H1 (cell line): ENCODE measurements at regions not wholly inside any gene's neighbourhood (a gene's known extent, or its start where the extent isn't known, plus 50 kb on each side); places are given as distances from the start of the nearest gene placed in this dataset.
A peak's percentile ranks its signal among the peaks of the same experiment; 100 is the strongest.

ENCODE experiments used
- CTCF ChIA-PET: fragments of 300-600 bp; sonication (Branson Sonifier 250); formaldehyde crosslinking; loops from one replicate; lab custom pipeline; 2021; ENCODE audit not compliant: partially characterized antibody; lab: Charles Lee
- POLR2A ChIA-PET: fragments of 300-600 bp; sonication (Branson Sonifier 250); formaldehyde crosslinking; loops from one replicate; lab custom pipeline; 2021; ENCODE audit warnings: inconsistent platforms; ENCODE audit not compliant: partially characterized antibody; lab: Charles Lee
- DNase-seq, 2 experiments: peaks; one replicate each; pipeline versions ENCODE4 v3.0.0 to v3.0.0-alpha.2; 2010 to 2022; ENCODE audit warnings: low spot score in 2 of 2, low read depth in 1 of 2, mixed read lengths in 1 of 2
- FAIRE-seq: peaks from 2 replicates; lab custom pipeline; 2011; peaks lifted over from hg19 to GRCh38; lab: Jason Lieb, UNC
- H2AFZ ChIP-seq: 2 replicates; pipeline ENCODE4 v1.8.1; 2012; ENCODE audit warnings: low read length, inconsistent platforms
- H2AK5ac ChIP-seq: 2 replicates; pipeline ENCODE4 v1.6.1; 2013; ENCODE audit warnings: low read depth, low read length
- H2BK120ac ChIP-seq: replicated peaks from 2 replicates; pipeline ENCODE3; 2013; ENCODE audit warnings: low read depth, low read length, inconsistent platforms
- H2BK12ac ChIP-seq: 2 replicates; pipeline ENCODE4 v1.6.1; 2013; ENCODE audit warnings: low read depth, low read length
- H2BK15ac ChIP-seq: 2 replicates; pipeline ENCODE4 v1.6.1; 2013; ENCODE audit warnings: low read length
- H2BK20ac ChIP-seq: 2 replicates; pipeline ENCODE4 v1.6.1; 2013; ENCODE audit warnings: low read length
- H2BK5ac ChIP-seq: 2 replicates; pipeline ENCODE4 v1.6.1; 2013; ENCODE audit warnings: low read depth, low read length
- H3K14ac ChIP-seq: 2 replicates; pipeline ENCODE4 v1.6.1; 2013; ENCODE audit warnings: inconsistent platforms; ENCODE audit not compliant: insufficient read length
- H3K18ac ChIP-seq: 2 replicates; pipeline ENCODE4 v1.6.1; 2013; ENCODE audit warnings: low read length; ENCODE audit errors: extremely low read depth
- H3K23ac ChIP-seq: 2 replicates; pipeline ENCODE4 v1.6.1; 2013; ENCODE audit warnings: inconsistent platforms; ENCODE audit not compliant: insufficient read length
- H3K23me2 ChIP-seq: 2 replicates; pipeline ENCODE4 v1.6.1; 2013; ENCODE audit warnings: low read depth, low read length
- H3K27ac ChIP-seq: 2 replicates; pipeline ENCODE4 v1.6.1; 2011; ENCODE audit warnings: low read depth, low read length, inconsistent platforms
- H3K27me3 ChIP-seq, 4 experiments: replicated peaks in 1 of 4; 1 replicate in 1 of 4; 2 replicates in 3 of 4; pipeline versions ENCODE4 v1.6.1 to v1.8.1; 2011 to 2013; ENCODE audit warnings: low read length in 3 of 4, mild to moderate bottlenecking in 3 of 4, inconsistent platforms in 2 of 4, mixed read lengths in 2 of 4, moderate library complexity in 1 of 4; ENCODE audit not compliant: control insufficient read depth in 3 of 4, insufficient read depth in 3 of 4; ENCODE audit errors: extremely low read depth in 1 of 4
- H3K36me3 ChIP-seq, 4 experiments: 2 replicates each; pipeline versions ENCODE4 v1.6.1 to v1.8.1; 2011 to 2013; ENCODE audit warnings: mild to moderate bottlenecking in 4 of 4, low read length in 3 of 4, moderate library complexity in 2 of 4, control low read depth in 1 of 4, inconsistent platforms in 1 of 4; ENCODE audit not compliant: insufficient read depth in 4 of 4, control insufficient read depth in 2 of 4
- H3K4ac ChIP-seq: replicated peaks from 2 replicates; pipeline ENCODE3; 2013; ENCODE audit warnings: low read length, low read depth, mixed read lengths, inconsistent platforms; ENCODE audit not compliant: insufficient read length
- H3K4me1 ChIP-seq, 4 experiments: replicated peaks in 1 of 4; 1 replicate in 1 of 4; 2 replicates in 3 of 4; pipeline versions ENCODE4 v1.6.1 to v1.8.1; 2011 to 2013; ENCODE audit warnings: low read length in 3 of 4, inconsistent platforms in 2 of 4, mixed read lengths in 1 of 4; ENCODE audit not compliant: insufficient read depth in 4 of 4, control insufficient read depth in 3 of 4
- H3K4me2 ChIP-seq, 2 experiments: 2 replicates each; pipeline versions ENCODE4 v1.6.1 to v1.8.1; 2011 to 2013; ENCODE audit warnings: low read depth in 2 of 2, low read length in 2 of 2, control low read depth in 1 of 2, inconsistent platforms in 1 of 2, mild to moderate bottlenecking in 1 of 2; ENCODE audit not compliant: insufficient read depth in 1 of 2
- H3K4me3 ChIP-seq, 4 experiments: fragments of 200-600, 300-600 bp in 1 of 4; sonication (generic), shearing (Covaris generic), sonication (Bioruptor Twin) in 1 of 4; 2 replicates each; pipeline versions ENCODE4 v1.5.1 to v1.8.1; 2011 to 2016; ENCODE audit warnings: low read length in 4 of 4, low read depth in 3 of 4, control low read depth in 2 of 4, inconsistent platforms in 2 of 4, mild to moderate bottlenecking in 2 of 4, mixed read lengths in 1 of 4, moderate library complexity in 1 of 4; ENCODE audit not compliant: insufficient read depth in 2 of 4; ENCODE audit errors: extremely low read depth in 1 of 4
- H3K56ac ChIP-seq: replicated peaks from 2 replicates; pipeline ENCODE3; 2013; ENCODE audit warnings: low read depth, mild to moderate bottlenecking, mixed read lengths, low read length, inconsistent platforms; ENCODE audit not compliant: insufficient read length
- H3K79me1 ChIP-seq: 2 replicates; pipeline ENCODE4 v1.6.1; 2013; ENCODE audit warnings: low read depth, low read length, control low read depth
- H3K79me2 ChIP-seq, 2 experiments: 2 replicates each; pipeline versions ENCODE4 v1.6.1 to v1.8.1; 2012 to 2013; ENCODE audit warnings: low read length in 2 of 2, mild to moderate bottlenecking in 2 of 2, inconsistent platforms in 1 of 2; ENCODE audit not compliant: insufficient read depth in 2 of 2, control insufficient read depth in 1 of 2
- H3K9ac ChIP-seq, 4 experiments: replicated peaks in 1 of 4; 1 replicate in 1 of 4; 2 replicates in 3 of 4; pipeline versions ENCODE4 v1.6.1 to v1.8.1; 2011 to 2013; ENCODE audit warnings: low read depth in 3 of 4, low read length in 3 of 4, control low read depth in 2 of 4, mild to moderate bottlenecking in 2 of 4, moderate library complexity in 2 of 4, inconsistent platforms in 1 of 4; ENCODE audit errors: extremely low read depth in 1 of 4
- H3K9me3 ChIP-seq, 2 experiments: 2 replicates each; pipeline versions ENCODE4 v1.6.1 to v1.8.1; 2012 to 2013; ENCODE audit warnings: mild to moderate bottlenecking in 2 of 2, moderate library complexity in 2 of 2, control low read depth in 1 of 2, inconsistent platforms in 1 of 2, low read depth in 1 of 2, low read length in 1 of 2, mixed read lengths in 1 of 2; ENCODE audit not compliant: insufficient read depth in 2 of 2
- H4K20me1 ChIP-seq, 2 experiments: replicated peaks in 1 of 2; 2 replicates each; pipeline versions ENCODE3 to v1.8.1; 2011 to 2013; ENCODE audit warnings: inconsistent platforms in 2 of 2, low read length in 2 of 2, mild to moderate bottlenecking in 1 of 2; ENCODE audit not compliant: insufficient read depth in 2 of 2, control insufficient read depth in 1 of 2
- H4K5ac ChIP-seq: 2 replicates; pipeline ENCODE4 v1.6.1; 2013; ENCODE audit warnings: low read length, low read depth, mixed read lengths, inconsistent platforms; ENCODE audit not compliant: insufficient read length
- H4K8ac ChIP-seq: 2 replicates; pipeline ENCODE4 v1.8.0; 2013; ENCODE audit warnings: mild to moderate bottlenecking, moderate library complexity, low read length, inconsistent platforms; ENCODE audit not compliant: insufficient read depth; ENCODE audit errors: extremely low read depth
- H4K91ac ChIP-seq: replicated peaks from 2 replicates; pipeline ENCODE3; 2013; ENCODE audit warnings: low read length, mixed read lengths, inconsistent platforms; ENCODE audit not compliant: insufficient read length
- ASH2L ChIP-seq: fragments of 200-600, 300-600 bp; sonication (generic); IDR thresholded peaks from one replicate; pipeline ENCODE4 v1.7.1; 2017; ENCODE audit warnings: low read length
- ATF3 ChIP-seq: IDR thresholded peaks from 2 replicates; pipeline ENCODE4 v1.6.1; 2011; ENCODE audit warnings: low read depth, mild to moderate bottlenecking, low read length; ENCODE audit not compliant: insufficient read depth
- CHD2 ChIP-seq: IDR thresholded peaks from 2 replicates; pipeline ENCODE4 v1.6.1; 2012; ENCODE audit warnings: low read length, improper control_type of control experiment
- HDAC2 ChIP-seq, 2 experiments: fragments of 300-600 bp in 1 of 2; sonication (generic) in 1 of 2; IDR thresholded peaks; 2 replicates each; pipeline ENCODE4 v1.6.1; 2011 to 2012; ENCODE audit warnings: low read depth in 2 of 2, low read length in 2 of 2, mild to moderate bottlenecking in 2 of 2, moderate library complexity in 2 of 2, borderline replicate concordance in 1 of 2, inconsistent platforms in 1 of 2
- KDM1A ChIP-seq: fragments of 200-600, 300-600 bp; sonication (generic); IDR thresholded peaks from 2 replicates; pipeline ENCODE4 v1.7.1; 2016; ENCODE audit warnings: mild to moderate bottlenecking, low read length, borderline replicate concordance
- MAFK ChIP-seq: IDR thresholded peaks from 2 replicates; pipeline ENCODE4 v1.6.1; 2012; ENCODE audit warnings: low read depth, mild to moderate bottlenecking, improper control_type of control experiment, low read length
- POU5F1 ChIP-seq: IDR thresholded peaks from 2 replicates; pipeline ENCODE4 v1.6.1; 2011; ENCODE audit warnings: low read depth, mild to moderate bottlenecking, low read length, moderate library complexity
- SP4 ChIP-seq: IDR thresholded peaks from 2 replicates; pipeline ENCODE4 v1.6.1; 2012; ENCODE audit warnings: low read length, inconsistent platforms
- TEAD4 ChIP-seq: IDR thresholded peaks from 2 replicates; pipeline ENCODE4 v1.6.1; 2012; ENCODE audit warnings: low read depth, low read length, inconsistent platforms, mixed read lengths
- WGBS, 2 experiments: shearing (Covaris generic) in 1 of 2; methylation state at CpG; one replicate each; pipeline versions ENCODE4 v1.1.6 to v1.1.7; 2013 to 2015; ENCODE audit warnings: low lambda C conversion rate in 2 of 2, mixed read lengths in 2 of 2, inconsistent platforms in 1 of 2, low coverage in 1 of 2, missing lambda C conversion rate in 1 of 2; ENCODE audit not compliant: insufficient replicate concordance in 2 of 2, insufficient coverage in 1 of 2, insufficient read length in 1 of 2; ENCODE audit errors: extremely low coverage in 1 of 2, missing lambda C conversion rate in 1 of 2; 5-methylcytosine and 5-hydroxymethylcytosine counted together

DNA sequence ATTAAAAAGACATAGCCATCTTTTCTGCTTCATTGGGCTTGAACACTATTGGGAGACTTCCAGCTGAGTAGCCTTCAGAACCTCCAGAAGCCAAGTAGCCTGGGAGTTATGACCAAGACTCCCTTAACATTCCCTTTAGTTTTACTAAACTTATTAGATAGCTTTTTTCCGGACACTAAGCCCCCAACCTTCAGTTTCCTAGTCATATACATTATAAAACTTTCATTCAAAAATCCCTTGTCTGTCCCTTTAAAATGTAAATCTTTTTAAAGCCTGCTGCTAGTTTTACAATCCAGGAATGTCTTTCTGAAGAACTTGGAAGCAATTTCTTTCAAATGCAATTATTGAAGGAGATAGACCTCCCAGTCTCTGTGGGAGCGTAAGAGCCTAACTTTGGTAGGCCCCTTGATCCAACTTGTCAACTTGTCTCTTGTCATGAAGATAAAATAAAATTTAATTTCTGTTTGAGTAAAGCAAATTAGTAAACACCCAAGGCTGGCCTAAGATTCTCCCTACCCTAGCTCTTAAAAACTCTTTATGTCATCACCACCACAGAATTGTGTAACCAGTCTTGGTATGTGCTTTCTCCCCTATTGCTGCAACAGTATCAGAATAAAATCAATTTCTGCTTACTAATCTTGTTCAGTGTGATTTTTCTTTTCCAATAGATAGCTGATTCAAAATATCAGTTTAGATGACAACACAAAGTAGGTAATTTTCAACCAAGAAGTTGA lies 796.2 kb downstream of the PLA2G4A start:
- no peaks in the 10 kb centered on the region for H3K79me2 ChIP-seq
- H3K4ac ChIP-seq = no peak overlapping the region
- no peak overlapping the region for H3K9ac ChIP-seq
- POLR2A ChIA-PET = interaction anchor here (0.9 kb wide), 1 partner anchor 13 kb away, joined by 4 read pairs; no protein-coding TSS in a partner anchor
- DNase-seq (peak in 1 of 2 experiments; percentile 21), FAIRE-seq (peak; percentile 58)
- H2BK12ac ChIP-seq = no peak overlapping the region
- no peak overlapping the region; the same call in 1 of the 2 replicates for H2BK5ac ChIP-seq
- H3K36me3 ChIP-seq = no peaks in the 10 kb centered on the region
- H2BK20ac ChIP-seq = no peak overlapping the region
- H3K4me1 ChIP-seq = peaks cover 0 to 6% (median 3%) of the 10 kb centered on the region in 4 experiments; a peak in 2 of 7 replicates
- peak overlapping the region; percentile 13 to 32 for H3K4me2 ChIP-seq
- no peaks in the 10 kb centered on the region for H3K27me3 ChIP-seq
- H2BK15ac ChIP-seq = no peak overlapping the region
- H3K4me3 ChIP-seq = peak overlapping the region in 3 of 4 experiments; percentile 6 to 37 (median 10); a peak in 3 of 8 replicates
- no peak overlapping the region for H4K5ac ChIP-seq
- no peak overlapping the region for H3K23ac ChIP-seq
- no peaks in the 10 kb centered on the region for H3K79me1 ChIP-seq
- CTCF ChIA-PET = no interaction called here
- H3K18ac ChIP-seq = no peak overlapping the region
- no peak overlapping the region for H4K8ac ChIP-seq
- H3K27ac ChIP-seq = no peak overlapping the region; the same call in 1 of the 2 replicates
- H4K20me1 ChIP-seq = no peaks in the 10 kb centered on the region
- no peak overlapping the region for H2AK5ac ChIP-seq
- no peak overlapping the region for H3K56ac ChIP-seq
- 5% methylated on average over 2 of the region's 2 CpGs; no CpG with 5 or more reads in 1 of the 2 experiments for WGBS, 2 experiments
- no peaks in the 10 kb centered on the region for H3K23me2 ChIP-seq
- no peak overlapping the region for H2BK120ac ChIP-seq
- H4K91ac ChIP-seq = no peak overlapping the region
- H3K9me3 ChIP-seq = no peaks in the 10 kb centered on the region
- no peak overlapping the region for H2AFZ ChIP-seq
- no peak overlapping the region for H3K14ac ChIP-seq
- peak; percentile 67; the same call in 1 of the 2 replicates for TF ChIP-seq TEAD4
- no peak for TF ChIP-seq ASH2L
- TF ChIP-seq HDAC2 (IDR thresholded peaks at IDR 0.05; ENCODE audit: borderline replicate concordance in 1 of 2, low read depth in 2 of 2, low read length in 2 of 2) = peak in 1 of 2 experiments; percentile 68; a peak in 1 of 4 replicates
- TF ChIP-seq MAFK = no peak
- no peak for TF ChIP-seq SP4
- TF ChIP-seq ATF3 = no peak
- TF ChIP-seq CHD2 = no peak
- peak; percentile 62 for TF ChIP-seq POU5F1
- no peak for TF ChIP-seq KDM1A
